Aorta (tissue), 5 donors: ENCODE measurements at regions not wholly inside any gene's neighbourhood (a gene's known extent, or its start where the extent isn't known, plus 50 kb on each side); places are given as distances from the start of the nearest gene placed in this dataset.
"Not testable (repeated sequence)": the region's sequence is repeated elsewhere in the genome, so short reads cannot be mapped to it uniquely, and the experiment has no call there.

Experiments
- ATAC-seq: fragments of 200-7000 bp; cut with Tn5 transposase; one replicate; pipeline ENCODE4 v1.9.1; 2022; ENCODE audit warnings: moderate library complexity; ENCODE audit not compliant: low FRiP score
- DNase-seq, 2 donors: peaks; one replicate each; pipeline ENCODE4 v3.0.0-alpha.2; 2020
- H3K27ac ChIP-seq, 2 donors: one replicate each; pipeline ENCODE4 v1.5.1; 2013; ENCODE audit warnings: low read length in 2 of 2, mild to moderate bottlenecking in 2 of 2, moderate library complexity in 2 of 2, control low read depth in 1 of 2, inconsistent platforms in 1 of 2, low read depth in 1 of 2
- H3K27me3 ChIP-seq, 2 donors: one replicate each; pipeline ENCODE4 v1.6.1; 2013; ENCODE audit warnings: control low read depth in 1 of 2, low read length in 1 of 2, mild to moderate bottlenecking in 1 of 2, moderate library complexity in 1 of 2; ENCODE audit not compliant: insufficient read depth in 2 of 2, control insufficient read depth in 1 of 2
- H3K36me3 ChIP-seq, 2 donors: one replicate each; pipeline ENCODE4 v1.6.1; 2013; ENCODE audit warnings: control low read depth in 1 of 2, low read length in 1 of 2, mild to moderate bottlenecking in 1 of 2; ENCODE audit not compliant: insufficient read depth in 2 of 2, control insufficient read depth in 1 of 2
- H3K4me1 ChIP-seq, 2 donors: one replicate each; pipeline ENCODE4 v1.6.1; 2013; ENCODE audit warnings: low read length in 2 of 2, control low read depth in 1 of 2, mild to moderate bottlenecking in 1 of 2, moderate library complexity in 1 of 2; ENCODE audit not compliant: insufficient read depth in 2 of 2, control insufficient read depth in 1 of 2
- H3K4me3 ChIP-seq, 2 donors: one replicate each; pipeline ENCODE4 v1.5.1; 2013; ENCODE audit warnings: low read length in 2 of 2, control low read depth in 1 of 2, mild to moderate bottlenecking in 1 of 2
- H3K9me3 ChIP-seq: one replicate; pipeline ENCODE4 v1.6.1; 2013; ENCODE audit warnings: mild to moderate bottlenecking, low read length; ENCODE audit not compliant: control insufficient read depth
- WGBS, 2 donors: extraction: QIAGEN DNeasy Blood & Tissue Kit; methylation state at CpG; one replicate each; pipeline ENCODE4 v1.1.7; 2013; 5-methylcytosine and 5-hydroxymethylcytosine counted together
- intact Hi-C, 2 donors: fragments of 100-400 bp; cut with DNase I; formaldehyde crosslinking; loops; one replicate each; pipeline versions ENCODE4 v1.14.2 to v1.15.0; 2022
- donor health status: healthy with polysubstance abuse.
- donor health status: Bipolar disorder and iron deficiency.
- donor health status: DM: no; HTN: no; CAD: no.
- donor health status: DM: no; HTN: no; CAD: no.
- donor health status: DM: yes; HTN: yes; CAD: no.

DNA sequence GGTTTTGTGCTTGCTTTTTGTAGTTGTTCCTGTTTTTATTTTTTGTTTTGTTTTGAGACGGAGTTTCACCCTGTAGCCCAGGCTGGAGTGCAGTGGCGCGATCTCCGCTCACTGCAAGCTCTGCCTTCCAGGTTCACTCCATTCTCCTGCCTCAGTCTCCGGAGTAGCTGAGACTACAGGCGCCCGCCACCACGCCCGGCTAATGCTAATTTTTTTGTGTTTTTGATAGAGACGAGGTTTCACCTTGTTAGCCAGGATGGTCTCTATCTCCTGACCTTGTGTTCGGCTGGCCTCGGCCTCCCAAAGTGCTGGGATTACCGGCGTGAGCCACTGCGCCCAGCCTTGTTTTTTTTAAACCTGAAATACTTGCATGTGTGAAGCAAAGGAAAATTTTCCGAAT, 908.8 kb upstream of the PIK3C3 start:
- H3K4me1 ChIP-seq, H3K9me3 ChIP-seq, intact Hi-C loops, DNase-seq, H3K27ac ChIP-seq, H3K27me3 ChIP-seq, H3K36me3 ChIP-seq, H3K4me3 ChIP-seq, ATAC-seq: not testable (repeated sequence)
- 94 to 95% methylated on average over 16 of the region's 16 CpGs for WGBS, 2 donors

DNA sequence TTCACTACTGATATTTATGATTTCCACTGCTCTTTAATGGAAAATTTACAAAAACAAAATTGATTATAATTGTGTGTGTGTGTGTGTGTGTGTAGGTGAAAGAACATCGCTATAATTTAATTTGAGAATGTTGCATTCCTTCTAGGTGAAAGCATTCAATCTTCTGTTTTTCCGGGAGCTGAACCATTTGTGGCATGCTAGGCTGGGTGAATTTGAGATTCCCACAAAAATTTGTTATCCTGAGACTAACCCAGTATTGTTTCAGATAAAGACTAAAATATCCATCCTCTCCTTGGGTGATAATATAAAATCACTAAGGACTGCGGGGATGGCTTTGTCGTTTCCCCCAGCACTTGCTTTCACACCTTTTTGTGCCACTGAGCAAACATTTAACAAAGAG, 911.2 kb upstream of the PIK3C3 start:
- H3K4me1 ChIP-seq: no peaks in the 10 kb centered on the region
- 51 to 64% methylated on average over 4 of the region's 4 CpGs for WGBS, 2 donors
- H3K27me3 ChIP-seq: no peaks in the 10 kb centered on the region
- no peak for DNase-seq
- H3K9me3 ChIP-seq: no peaks in the 10 kb centered on the region
- H3K36me3 ChIP-seq: no peaks in the 10 kb centered on the region
- H3K4me3 ChIP-seq: no peak overlapping the region
- no peak overlapping the region for H3K27ac ChIP-seq
- intact Hi-C loops: no loop called here
- ATAC-seq: no peak

DNA sequence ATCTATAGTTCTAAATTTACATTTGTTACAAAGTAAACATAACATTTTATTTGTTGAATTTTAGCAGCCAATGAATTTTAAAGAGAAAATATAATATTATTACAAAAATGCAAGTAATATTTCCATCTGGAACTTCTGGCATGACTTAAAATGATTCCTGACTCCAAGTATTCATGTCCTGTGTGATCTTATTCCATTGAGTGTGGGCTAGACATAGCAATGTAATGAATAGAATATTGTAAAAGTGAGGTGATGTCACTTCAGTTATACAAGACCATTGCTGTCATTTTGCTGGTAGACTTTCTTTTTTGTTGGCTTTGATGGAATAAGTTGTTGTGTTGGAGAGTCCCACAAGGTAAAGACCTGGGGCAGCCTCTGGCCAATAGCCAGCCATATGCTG, 912.2 kb upstream of the PIK3C3 start:
- ATAC-seq: no peak
- intact Hi-C loops: no loop called here
- no peak for DNase-seq
- no peak overlapping the region for H3K27ac ChIP-seq
- no peaks in the 10 kb centered on the region for H3K36me3 ChIP-seq
- no peaks in the 10 kb centered on the region for H3K27me3 ChIP-seq
- H3K4me3 ChIP-seq: no peak overlapping the region
- H3K4me1 ChIP-seq: no peaks in the 10 kb centered on the region
- H3K9me3 ChIP-seq: no peaks in the 10 kb centered on the region

DNA sequence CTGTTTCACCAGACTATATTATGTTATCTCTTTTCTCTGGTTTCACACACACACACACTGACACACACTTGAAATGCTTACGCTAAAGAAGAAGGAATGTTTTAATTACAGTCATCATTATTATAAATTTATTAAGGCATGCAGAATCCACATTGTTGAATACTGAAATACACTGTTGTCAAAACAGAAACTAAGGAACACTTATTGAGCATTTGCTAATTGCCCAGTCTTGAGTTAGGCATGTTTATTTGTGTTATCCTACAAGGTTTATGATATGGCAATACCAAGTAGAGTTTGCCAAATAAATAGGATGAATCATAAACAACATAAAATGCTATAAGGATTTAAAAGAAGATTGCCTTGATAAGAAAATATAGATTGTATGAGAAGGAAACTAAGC, 917.0 kb upstream of the PIK3C3 start:
- intact Hi-C loops: no loop called here
- Histone ChIP-seq H3K27ac (no peak overlapping the region), H3K4me3 (no peak overlapping the region), H3K4me1 (no peaks in the 10 kb centered on the region), H3K27me3 (no peaks in the 10 kb centered on the region), H3K36me3 (no peaks in the 10 kb centered on the region), H3K9me3 (no peaks in the 10 kb centered on the region)
- ATAC-seq: no peak
- no peak for DNase-seq
- 52 to 59% methylated on average over 1 of the region's 1 CpG for WGBS, 2 donors

DNA sequence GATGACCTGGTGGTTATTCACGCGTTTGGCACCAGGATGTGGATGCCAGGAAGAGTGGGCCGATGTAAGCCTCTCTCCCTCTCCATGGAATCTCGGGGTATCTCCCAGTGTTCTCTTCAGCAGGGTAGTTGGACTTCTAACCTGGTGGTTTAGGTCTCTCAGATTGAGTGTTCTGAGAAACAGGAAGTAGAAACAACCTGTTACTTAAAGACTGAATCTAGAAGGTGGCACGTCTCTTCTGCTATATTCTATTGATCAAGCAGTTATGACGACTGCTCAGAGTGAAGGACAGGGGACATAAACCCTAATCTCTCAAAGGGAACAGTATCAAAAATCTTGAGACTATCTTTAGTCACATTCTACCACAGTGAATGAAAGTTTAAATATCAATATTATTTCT, 918.7 kb upstream of the PIK3C3 start:
- Histone ChIP-seq H3K36me3 (no peaks in the 10 kb centered on the region), H3K4me1 (no peaks in the 10 kb centered on the region), H3K27ac (no peak overlapping the region), H3K27me3 (no peaks in the 10 kb centered on the region), H3K9me3 (no peaks in the 10 kb centered on the region), H3K4me3 (no peak overlapping the region)
- no peak for ATAC-seq
- no peak for DNase-seq
- intact Hi-C loops: no loop called here
- 86 to 90% methylated on average over 6 of the region's 6 CpGs for WGBS, 2 donors

DNA sequence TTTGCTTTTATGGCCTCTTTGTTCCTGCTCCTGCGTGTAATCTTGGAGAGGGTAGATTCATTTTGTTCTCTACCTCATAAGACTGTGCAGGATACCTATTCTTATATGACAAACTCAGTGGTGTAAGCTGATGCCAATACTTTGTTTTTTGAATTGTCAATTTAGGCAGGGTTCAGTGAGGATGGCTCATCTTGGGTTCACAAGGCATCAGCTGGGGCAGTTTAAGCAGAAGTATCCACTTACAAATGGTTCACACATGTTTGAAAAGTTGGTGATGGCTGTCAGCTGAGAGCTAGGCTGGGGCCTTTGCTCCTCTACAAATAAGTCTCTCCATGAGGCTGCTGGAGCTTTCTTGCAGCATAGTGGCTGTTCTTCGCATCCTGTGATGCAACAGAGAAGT, 920.6 kb upstream of the PIK3C3 start:
- Histone ChIP-seq H3K9me3 (no peaks in the 10 kb centered on the region), H3K4me3 (no peak overlapping the region), H3K27ac (no peak overlapping the region), H3K27me3 (no peaks in the 10 kb centered on the region), H3K4me1 (no peaks in the 10 kb centered on the region), H3K36me3 (no peaks in the 10 kb centered on the region)
- DNase-seq: no peak
- 66 to 72% methylated on average over 2 of the region's 2 CpGs for WGBS, 2 donors
- ATAC-seq: no peak
- intact Hi-C loops: no loop called here

DNA sequence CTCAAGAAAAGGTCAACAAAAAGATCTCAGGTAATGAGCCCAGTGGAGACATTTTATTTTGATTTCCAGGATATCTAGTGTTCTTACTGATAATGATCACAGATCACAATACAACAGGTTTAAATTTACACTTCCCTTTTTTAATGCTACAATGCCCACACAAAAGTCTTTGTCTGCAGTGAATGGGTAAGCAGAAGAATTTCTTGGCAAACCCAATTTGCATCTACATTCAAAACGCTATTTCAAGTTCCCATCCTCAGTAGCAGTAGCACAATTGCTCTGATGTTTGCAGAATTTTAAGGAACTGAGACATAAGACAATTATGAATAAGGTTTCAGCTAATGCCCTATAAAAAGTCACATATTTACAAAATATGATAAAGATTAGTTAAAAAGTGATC, 929.4 kb upstream of the PIK3C3 start:
- H3K4me1 ChIP-seq: no peaks in the 10 kb centered on the region
- no peaks in the 10 kb centered on the region for H3K27me3 ChIP-seq
- no peak overlapping the region for H3K4me3 ChIP-seq
- 73 to 87% methylated on average over 1 of the region's 1 CpG for WGBS, 2 donors
- H3K36me3 ChIP-seq: no peaks in the 10 kb centered on the region
- H3K27ac ChIP-seq: no peak overlapping the region
- no peaks in the 10 kb centered on the region for H3K9me3 ChIP-seq
- DNase-seq: no peak
- intact Hi-C loops: no loop called here
- ATAC-seq: no peak

DNA sequence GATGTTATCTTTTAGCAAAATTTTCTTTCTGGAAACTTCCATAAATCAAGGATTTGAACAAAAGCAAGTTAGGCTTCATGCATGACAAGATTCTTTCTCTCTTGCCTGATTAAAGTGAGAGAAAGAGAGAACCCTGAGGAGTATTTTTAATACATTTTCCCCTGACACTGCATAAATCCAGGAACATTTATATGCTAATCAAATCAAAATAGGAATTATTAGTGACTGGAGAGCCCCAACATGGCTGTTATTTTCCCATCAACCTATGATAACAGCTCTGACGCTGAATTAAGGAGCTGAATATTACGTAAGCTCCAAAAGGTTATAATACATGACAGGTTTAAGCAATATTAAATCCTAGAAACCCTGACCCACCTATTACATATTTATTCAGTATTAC, 930.2 kb upstream of the PIK3C3 start:
- Histone ChIP-seq H3K4me3 (no peak overlapping the region), H3K9me3 (no peaks in the 10 kb centered on the region), H3K4me1 (no peaks in the 10 kb centered on the region), H3K27ac (no peak overlapping the region), H3K27me3 (no peaks in the 10 kb centered on the region), H3K36me3 (no peaks in the 10 kb centered on the region)
- intact Hi-C loops: no loop called here
- ATAC-seq (no peak), DNase-seq (no peak)
- 91 to 93% methylated on average over 2 of the region's 2 CpGs for WGBS, 2 donors

DNA sequence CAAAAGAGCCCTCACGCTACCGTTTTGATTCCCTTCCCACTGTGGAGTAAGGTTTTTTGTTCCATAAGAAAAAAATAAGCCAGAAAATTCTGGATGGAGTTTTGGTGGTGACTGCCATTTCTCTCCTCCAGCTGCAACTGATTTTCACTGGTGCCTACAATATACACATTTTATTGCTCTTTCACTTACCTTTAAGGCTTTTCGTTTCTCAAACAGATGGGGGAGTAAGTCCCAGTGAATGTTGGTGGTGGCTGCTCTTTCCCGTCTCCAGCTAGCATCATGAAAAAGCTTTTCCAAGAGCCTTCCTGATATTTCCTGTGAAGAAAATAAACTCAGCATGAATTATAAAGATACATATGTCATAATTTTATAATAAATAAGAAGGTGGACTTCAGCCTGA, 932.5 kb upstream of the PIK3C3 start:
- no peaks in the 10 kb centered on the region for H3K36me3 ChIP-seq
- DNase-seq: no peak
- H3K27me3 ChIP-seq: no peaks in the 10 kb centered on the region
- 39 to 47% methylated on average over 4 of the region's 4 CpGs for WGBS, 2 donors
- no peaks in the 10 kb centered on the region for H3K4me1 ChIP-seq
- no peaks in the 10 kb centered on the region for H3K9me3 ChIP-seq
- no peak overlapping the region for H3K4me3 ChIP-seq
- intact Hi-C loops: no loop called here
- no peak for ATAC-seq
- no peak overlapping the region for H3K27ac ChIP-seq

DNA sequence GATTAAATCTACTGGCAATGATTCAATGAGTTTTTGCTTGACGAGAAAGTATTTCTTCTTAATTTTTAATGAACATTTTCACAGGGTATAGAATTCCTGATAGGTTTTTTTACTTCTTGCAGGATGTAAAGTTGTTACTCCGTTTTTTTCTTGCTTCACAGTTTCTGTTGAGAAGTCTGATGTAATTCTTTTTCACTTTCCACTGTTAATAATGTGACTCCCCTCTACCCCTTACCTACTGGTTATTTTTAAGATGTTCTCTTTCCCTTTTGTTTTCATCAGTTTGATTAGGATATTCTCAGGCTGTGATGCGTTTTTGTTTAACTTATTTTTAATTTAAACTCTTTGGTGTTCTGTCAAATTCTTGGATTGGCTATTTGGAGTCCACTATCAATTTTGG, 933.9 kb upstream of the PIK3C3 start:
- H3K36me3 ChIP-seq: no peaks in the 10 kb centered on the region
- 63 to 68% methylated on average over 3 of the region's 3 CpGs for WGBS, 2 donors
- intact Hi-C loops: no loop called here
- no peaks in the 10 kb centered on the region for H3K4me1 ChIP-seq
- no peak for ATAC-seq
- H3K9me3 ChIP-seq: no peaks in the 10 kb centered on the region
- no peak overlapping the region for H3K4me3 ChIP-seq
- DNase-seq: no peak
- H3K27ac ChIP-seq: no peak overlapping the region
- no peaks in the 10 kb centered on the region for H3K27me3 ChIP-seq
